ENCODE measurements at regions not wholly inside any gene's neighbourhood (a gene's known extent, or its start where the extent isn't known, plus 50 kb on each side); places are given as distances from the start of the nearest gene placed in this dataset.

DNA sequence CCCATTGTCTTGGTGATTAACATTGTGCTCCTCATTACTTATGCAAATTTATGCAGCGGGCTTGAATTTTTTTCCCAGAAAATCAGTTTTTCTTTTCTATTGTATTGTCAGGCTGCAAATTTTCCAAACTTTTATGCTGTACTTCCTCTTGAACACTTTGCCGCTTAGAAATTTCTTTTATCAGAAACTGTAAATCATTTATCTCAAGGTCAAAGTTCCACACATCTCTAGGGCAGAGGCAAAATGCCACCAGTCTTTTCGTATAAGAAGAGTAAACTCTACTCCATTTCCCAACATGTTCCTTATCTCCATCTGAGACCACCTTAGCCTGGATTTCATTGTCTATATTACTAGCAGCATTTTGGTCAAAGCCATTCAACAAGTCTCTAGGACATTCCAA is 113.9 kb upstream of the OLFM3 start:
- Histone ChIP-seq H3K9me3 (ENCODE audit: control insufficient read depth, insufficient read depth, low read length) (peaks cover 5% of the 10 kb centered on the region), H3K9me1 (ENCODE audit: insufficient read depth, low read length) (no peaks in the 10 kb centered on the region), H2AK9ac (replicated peaks; ENCODE audit: low read depth, low read length, poor library complexity) (no peak overlapping the region), H2AFZ (replicated peaks; ENCODE audit: low read length, poor library complexity) (no peak overlapping the region), H3K23ac (ENCODE audit: low read depth, low read length) (no peak overlapping the region), H3K9ac (ENCODE audit: low read depth, low read length) (no peak overlapping the region), H3K27ac (ENCODE audit: insufficient read depth, low read length) (no peak overlapping the region), H3K14ac (replicated peaks; ENCODE audit: low read depth, low read length) (no peak overlapping the region), H3K4me1 (ENCODE audit: control insufficient read depth, insufficient read depth, low read length) (no peaks in the 10 kb centered on the region), H3K18ac (ENCODE audit: low read depth, low read length) (no peak overlapping the region), H3K56ac (ENCODE audit: extremely low read depth, insufficient read depth, low read length) (no peak overlapping the region), H4K91ac (ENCODE audit: insufficient read depth, low read depth, low read length) (no peak overlapping the region), H3K4me2 (ENCODE audit: low read depth, low read length) (no peak overlapping the region), H4K5ac (ENCODE audit: low read depth, low read length) (no peak overlapping the region), H4K8ac (ENCODE audit: low read depth in 2 of 2, low read length in 2 of 2) (no peak overlapping the region), H4K20me1 (ENCODE audit: insufficient read depth, low read length) (no peaks in the 10 kb centered on the region), H2BK120ac (ENCODE audit: low read depth, low read length) (no peak overlapping the region), H2BK20ac (ENCODE audit: low read depth, low read length) (no peak overlapping the region), H2AK5ac (ENCODE audit: low read depth, low read length) (no peak overlapping the region), H3K4ac (ENCODE audit: low read depth, low read length) (no peak overlapping the region), H2BK15ac (ENCODE audit: low read depth, low read length) (no peak overlapping the region), H3K36me3 (ENCODE audit: control insufficient read depth, insufficient read depth, low read length) (no peaks in the 10 kb centered on the region), H2BK5ac (ENCODE audit: low read depth, low read length, poor library complexity, severe bottlenecking) (no peak overlapping the region), H3K79me1 (ENCODE audit: low read depth in 1 of 2, low read length in 2 of 2) (no peaks in the 10 kb centered on the region), H3K27me3 (ENCODE audit: control insufficient read depth, insufficient read depth, low read length) (no peaks in the 10 kb centered on the region), H3K4me3 (ENCODE audit: insufficient read depth, low read depth, low read length) (no peak overlapping the region)
- no TSS peak for BruUV-seq (replicated peaks)
- ChIA-PET CTCF (no interaction called here), POLR2A (ENCODE audit: unreplicated experiment) (no interaction called here)
- dilution Hi-C loops (cut with HindIII; ENCODE audit: low sequenced_read_pairs, unreplicated experiment) (no loop called here), in situ Hi-C loops (cut with MboI; ENCODE audit: low sequenced_read_pairs) (no loop called here), intact Hi-C loops (cut with micrococcal nuclease) (no loop called here)
- 47% methylated on average over 3 of the region's 3 CpGs; no CpG with 5 or more reads in 1 of the 2 experiments for WGBS, 2 experiments (ENCODE audit: extremely low coverage in 2 of 2, insufficient read length in 1 of 2)
- no peak for DNase-seq
- TF ChIP-seq CHD1 (IDR thresholded peaks at IDR 0.05; ENCODE audit: low read depth, low read length): no peak
- TF ChIP-seq POLR2A (IDR thresholded peaks at IDR 0.05; ENCODE audit: low read depth, low read length): no peak
- no peak for TF ChIP-seq MXI1 (IDR thresholded peaks at IDR 0.05; ENCODE audit: borderline replicate concordance, low read depth, low read length)
- TF ChIP-seq FOS (IDR thresholded peaks at IDR 0.05; ENCODE audit: low read depth, low read length): no peak
- no peak for TF ChIP-seq SMC3 (IDR thresholded peaks at IDR 0.05; ENCODE audit: low read depth, low read length)
- TF ChIP-seq MAZ (IDR thresholded peaks at IDR 0.05; ENCODE audit: borderline replicate concordance, low read depth, low read length): no peak
- TF ChIP-seq USF2 (IDR thresholded peaks at IDR 0.05; ENCODE audit: low read depth, low read length): no peak
- TF ChIP-seq BHLHE40 (IDR thresholded peaks at IDR 0.05; ENCODE audit: low read depth, low read length): no peak
- TF ChIP-seq, protein P1, sequence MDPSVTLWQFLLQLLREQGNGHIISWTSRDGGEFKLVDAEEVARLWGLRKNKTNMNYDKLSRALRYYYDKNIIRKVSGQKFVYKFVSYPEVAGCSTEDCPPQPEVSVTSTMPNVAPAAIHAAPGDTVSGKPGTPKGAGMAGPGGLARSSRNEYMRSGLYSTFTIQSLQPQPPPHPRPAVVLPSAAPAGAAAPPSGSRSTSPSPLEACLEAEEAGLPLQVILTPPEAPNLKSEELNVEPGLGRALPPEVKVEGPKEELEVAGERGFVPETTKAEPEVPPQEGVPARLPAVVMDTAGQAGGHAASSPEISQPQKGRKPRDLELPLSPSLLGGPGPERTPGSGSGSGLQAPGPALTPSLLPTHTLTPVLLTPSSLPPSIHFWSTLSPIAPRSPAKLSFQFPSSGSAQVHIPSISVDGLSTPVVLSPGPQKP (IDR thresholded peaks at IDR 0.05; ENCODE audit: borderline replicate concordance, low read depth, low read length): no peak
- no peak for TF ChIP-seq RFX5 (IDR thresholded peaks at IDR 0.05; ENCODE audit: low read depth, low read length)
- TF ChIP-seq RAD21 (IDR thresholded peaks at IDR 0.05; ENCODE audit: low read length): no peak
- TF ChIP-seq MAFK (IDR thresholded peaks at IDR 0.05; ENCODE audit: low read depth, low read length): no peak
- no peak for TF ChIP-seq NFE2L2 (IDR thresholded peaks at IDR 0.05; ENCODE audit: low read depth, low read length)
- ATAC-seq (ENCODE audit: low read depth): no peak
